ENCODE measurements at regions not wholly inside any gene's neighbourhood (a gene's known extent, or its start where the extent isn't known, plus 50 kb on each side); places are given as distances from the start of the nearest gene placed in this dataset.
"Not testable (repeated sequence)": the region's sequence is repeated elsewhere in the genome, so short reads cannot be mapped to it uniquely, and the experiment has no call there.

- peaks cover 19 to 39% of the 10 kb centered on the region in 2 experiments for H3K9me3 ChIP-seq (ENCODE audit: control insufficient read depth in 2 of 2, low read length in 2 of 2)
- H3K27ac ChIP-seq (ENCODE audit: insufficient read depth, low read length, poor library complexity, severe bottlenecking); H3K4me1 ChIP-seq (ENCODE audit: control insufficient read depth, insufficient read depth, low read length, poor library complexity, severe bottlenecking); H3K36me3 Mint-ChIP-seq; DNase-seq; H3K27me3 Mint-ChIP-seq; H3K27me3 ChIP-seq (ENCODE audit: control insufficient read depth, insufficient read depth, low read length); H3K4me3 Mint-ChIP-seq; H3K36me3 ChIP-seq (ENCODE audit: control insufficient read depth, insufficient read depth, low read length); H3K9me3 Mint-ChIP-seq; H3K4me1 Mint-ChIP-seq; H3K4me3 ChIP-seq (ENCODE audit: low read depth, low read length); H3K27ac Mint-ChIP-seq: not testable (repeated sequence)
- ATAC-seq (ENCODE audit: low read depth in 2 of 2): peak; percentile 17 to 24
These were observed 55.8 kb upstream of the TPTE start for GRCh38 chr21:10465524-10466110.

GRCh38 chr21:10466200-10466599 lies 55.2 kb upstream of the TPTE start:
- H3K27me3 Mint-ChIP-seq: no peaks in the 10 kb centered on the region
- H3K9me3 Mint-ChIP-seq: no peaks in the 10 kb centered on the region
- no peak overlapping the region for H3K27ac Mint-ChIP-seq
- Histone ChIP-seq H3K4me3 (ENCODE audit: low read depth, low read length) (no peak overlapping the region), H3K36me3 (ENCODE audit: control insufficient read depth, insufficient read depth, low read length) (no peaks in the 10 kb centered on the region), H3K27me3 (ENCODE audit: control insufficient read depth, insufficient read depth, low read length) (no peaks in the 10 kb centered on the region), H3K9me3 (ENCODE audit: control insufficient read depth in 2 of 2, low read length in 2 of 2) (peaks cover 15 to 33% of the 10 kb centered on the region in 2 experiments), H3K4me1 (ENCODE audit: control insufficient read depth, insufficient read depth, low read length, poor library complexity, severe bottlenecking) (no peaks in the 10 kb centered on the region), H3K27ac (ENCODE audit: insufficient read depth, low read length, poor library complexity, severe bottlenecking) (no peak overlapping the region)
- no peaks in the 10 kb centered on the region for H3K36me3 Mint-ChIP-seq
- H3K4me3 Mint-ChIP-seq: no peak overlapping the region
- DNase-seq (no peak), ATAC-seq (ENCODE audit: low read depth in 2 of 2) (no peak)
- no peaks in the 10 kb centered on the region for H3K4me1 Mint-ChIP-seq

Measured in CD4-positive, CD25-positive, alpha-beta regulatory T cell (primary cell).